ENCODE measurements at regions not wholly inside any gene's neighbourhood (a gene's known extent, or its start where the extent isn't known, plus 50 kb on each side); places are given as distances from the start of the nearest gene placed in this dataset.

- Histone ChIP-seq H3K27me3 (ENCODE audit: control insufficient read depth, insufficient read depth, low read length) (no peaks in the 10 kb centered on the region), H3K4me3 (ENCODE audit: insufficient read depth, low read depth, low read length) (no peak overlapping the region), H3K36me3 (replicated peaks; ENCODE audit: control insufficient read depth, insufficient read depth, low read length) (no peaks in the 10 kb centered on the region)
- no peak for DNase-seq
Observed at GRCh38 chr2:75808793-75809535, 98.2 kb upstream of the GCFC2 start.

GRCh38 chr2:75807992-75808391 is 97.3 kb upstream of the GCFC2 start:
- H3K4me3 ChIP-seq (ENCODE audit: insufficient read depth, low read depth, low read length) = no peak overlapping the region

GRCh38 chr2:75801234-75801982 is 90.7 kb upstream of the GCFC2 start:
- DNase-seq = no peak
- Histone ChIP-seq H3K36me3 (replicated peaks; ENCODE audit: control insufficient read depth, insufficient read depth, low read length) (no peaks in the 10 kb centered on the region), H3K27me3 (ENCODE audit: control insufficient read depth, insufficient read depth, low read length) (no peaks in the 10 kb centered on the region), H3K4me3 (ENCODE audit: insufficient read depth, low read depth, low read length) (no peak overlapping the region)

More at GRCh38 chr2:75807992-75808391, 97.3 kb upstream of the GCFC2 start:
- DNase-seq = no peak
- Histone ChIP-seq H3K27me3 (ENCODE audit: control insufficient read depth, insufficient read depth, low read length) (no peaks in the 10 kb centered on the region), H3K36me3 (replicated peaks; ENCODE audit: control insufficient read depth, insufficient read depth, low read length) (no peaks in the 10 kb centered on the region)

- no peak for DNase-seq
- Histone ChIP-seq H3K27me3 (ENCODE audit: control insufficient read depth, insufficient read depth, low read length) (no peaks in the 10 kb centered on the region), H3K36me3 (replicated peaks; ENCODE audit: control insufficient read depth, insufficient read depth, low read length) (no peaks in the 10 kb centered on the region), H3K4me3 (ENCODE audit: insufficient read depth, low read depth, low read length) (no peak overlapping the region)
Observed at GRCh38 chr2:75800456-75800855, 89.7 kb upstream of the GCFC2 start.

- no peak overlapping the region for H3K4me3 ChIP-seq (ENCODE audit: insufficient read depth, low read depth, low read length)
- no peaks in the 10 kb centered on the region for H3K36me3 ChIP-seq (replicated peaks; ENCODE audit: control insufficient read depth, insufficient read depth, low read length)
- no peaks in the 10 kb centered on the region for H3K27me3 ChIP-seq (ENCODE audit: control insufficient read depth, insufficient read depth, low read length)
- no peak for DNase-seq
Observed at GRCh38 chr2:75799859-75800258, 89.1 kb upstream of the GCFC2 start.

- H3K27me3 ChIP-seq (ENCODE audit: control insufficient read depth, insufficient read depth, low read length) = no peaks in the 10 kb centered on the region
- no peak for DNase-seq
- no peak overlapping the region for H3K4me3 ChIP-seq (ENCODE audit: insufficient read depth, low read depth, low read length)
Observed at GRCh38 chr2:75798569-75798968, 87.9 kb upstream of the GCFC2 start.

GRCh38 chr2:75792996-75793395 is 82.3 kb upstream of the GCFC2 start:
- no peaks in the 10 kb centered on the region for H3K27me3 ChIP-seq (ENCODE audit: control insufficient read depth, insufficient read depth, low read length)
- H3K36me3 ChIP-seq (replicated peaks; ENCODE audit: control insufficient read depth, insufficient read depth, low read length) = no peaks in the 10 kb centered on the region
- H3K4me3 ChIP-seq (ENCODE audit: insufficient read depth, low read depth, low read length) = no peak overlapping the region
- no peak for DNase-seq

More at GRCh38 chr2:75798569-75798968, 87.9 kb upstream of the GCFC2 start:
- H3K36me3 ChIP-seq (replicated peaks; ENCODE audit: control insufficient read depth, insufficient read depth, low read length) = no peaks in the 10 kb centered on the region

- Histone ChIP-seq H3K27me3 (ENCODE audit: control insufficient read depth, insufficient read depth, low read length) (no peaks in the 10 kb centered on the region), H3K4me3 (ENCODE audit: insufficient read depth, low read depth, low read length) (no peak overlapping the region), H3K36me3 (replicated peaks; ENCODE audit: control insufficient read depth, insufficient read depth, low read length) (no peaks in the 10 kb centered on the region)
- no peak for DNase-seq
Observed at GRCh38 chr2:75792146-75792545, 81.4 kb upstream of the GCFC2 start.

- Histone ChIP-seq H3K4me3 (ENCODE audit: insufficient read depth, low read depth, low read length) (no peak overlapping the region), H3K27me3 (ENCODE audit: control insufficient read depth, insufficient read depth, low read length) (no peaks in the 10 kb centered on the region), H3K36me3 (replicated peaks; ENCODE audit: control insufficient read depth, insufficient read depth, low read length) (no peaks in the 10 kb centered on the region)
- no peak for DNase-seq
Observed at GRCh38 chr2:75790814-75791467, 80.2 kb upstream of the GCFC2 start.

GRCh38 chr2:75790121-75790813 is 79.6 kb upstream of the GCFC2 start:
- no peak for DNase-seq
- Histone ChIP-seq H3K27me3 (ENCODE audit: control insufficient read depth, insufficient read depth, low read length) (no peaks in the 10 kb centered on the region), H3K4me3 (ENCODE audit: insufficient read depth, low read depth, low read length) (no peak overlapping the region), H3K36me3 (replicated peaks; ENCODE audit: control insufficient read depth, insufficient read depth, low read length) (no peaks in the 10 kb centered on the region)

GRCh38 chr2:75788902-75789301 is 78.2 kb upstream of the GCFC2 start:
- Histone ChIP-seq H3K36me3 (replicated peaks; ENCODE audit: control insufficient read depth, insufficient read depth, low read length) (no peaks in the 10 kb centered on the region), H3K4me3 (ENCODE audit: insufficient read depth, low read depth, low read length) (no peak overlapping the region), H3K27me3 (ENCODE audit: control insufficient read depth, insufficient read depth, low read length) (no peaks in the 10 kb centered on the region)
- no peak for DNase-seq

- H3K27me3 ChIP-seq (ENCODE audit: control insufficient read depth, insufficient read depth, low read length) = no peaks in the 10 kb centered on the region
Observed at GRCh38 chr2:75788154-75788553, 77.4 kb upstream of the GCFC2 start.

GRCh38 chr2:75787532-75788132 is 76.9 kb upstream of the GCFC2 start:
- no peaks in the 10 kb centered on the region for H3K36me3 ChIP-seq (replicated peaks; ENCODE audit: control insufficient read depth, insufficient read depth, low read length)
- peak; percentile 21 for DNase-seq
- no peaks in the 10 kb centered on the region for H3K27me3 ChIP-seq (ENCODE audit: control insufficient read depth, insufficient read depth, low read length)
- no peak overlapping the region for H3K4me3 ChIP-seq (ENCODE audit: insufficient read depth, low read depth, low read length)

More at GRCh38 chr2:75788154-75788553, 77.4 kb upstream of the GCFC2 start:
- Histone ChIP-seq H3K4me3 (ENCODE audit: insufficient read depth, low read depth, low read length) (no peak overlapping the region), H3K36me3 (replicated peaks; ENCODE audit: control insufficient read depth, insufficient read depth, low read length) (no peaks in the 10 kb centered on the region)
- no peak for DNase-seq

GRCh38 chr2:75775311-75775823 is 64.7 kb upstream of the GCFC2 start:
- no peaks in the 10 kb centered on the region for H3K27me3 ChIP-seq (ENCODE audit: control insufficient read depth, insufficient read depth, low read length)
- H3K36me3 ChIP-seq (replicated peaks; ENCODE audit: control insufficient read depth, insufficient read depth, low read length) = no peaks in the 10 kb centered on the region
- no peak for DNase-seq
- no peak overlapping the region for H3K4me3 ChIP-seq (ENCODE audit: insufficient read depth, low read depth, low read length)
